IPS-18c (cell line): ENCODE measurements at regions not wholly inside any gene's neighbourhood (a gene's known extent, or its start where the extent isn't known, plus 50 kb on each side); places are given as distances from the start of the nearest gene placed in this dataset.

ENCODE experiments used
- H3K4me3 ChIP-seq: 2 replicates; pipeline ENCODE4 v1.7.0; 2013; ENCODE audit warnings: low read depth, mild to moderate bottlenecking, low read length, moderate library complexity; ENCODE audit not compliant: insufficient read depth
- H3K9me3 ChIP-seq: one replicate; pipeline ENCODE4 v1.6.1; 2013; ENCODE audit warnings: mild to moderate bottlenecking, low read length, moderate library complexity; ENCODE audit not compliant: control insufficient read depth, insufficient read depth

- no peak overlapping the region for H3K4me3 ChIP-seq
- no peaks in the 10 kb centered on the region for H3K9me3 ChIP-seq
These were observed 209.9 kb upstream of the ROPN1 start for GRCh38 chr3:124201786-124202185.

GRCh38 chr3:124202754-124203153, 210.8 kb upstream of the ROPN1 start:
- no peak overlapping the region for H3K4me3 ChIP-seq
- H3K9me3 ChIP-seq: no peaks in the 10 kb centered on the region

- H3K4me3 ChIP-seq: no peak overlapping the region
- no peaks in the 10 kb centered on the region for H3K9me3 ChIP-seq
These were observed 211.4 kb upstream of the ROPN1 start for GRCh38 chr3:124203292-124203691.

GRCh38 chr3:124206225-124207055, 214.5 kb upstream of the ROPN1 start:
- Histone ChIP-seq H3K9me3 (no peaks in the 10 kb centered on the region), H3K4me3 (no peak overlapping the region)

GRCh38 chr3:124207077-124207476, 215.2 kb upstream of the ROPN1 start:
- H3K4me3 ChIP-seq: no peak overlapping the region
- no peaks in the 10 kb centered on the region for H3K9me3 ChIP-seq

- no peaks in the 10 kb centered on the region for H3K9me3 ChIP-seq
- no peak overlapping the region for H3K4me3 ChIP-seq
These were observed 216.1 kb upstream of the ROPN1 start for GRCh38 chr3:124207873-124208485.

GRCh38 chr3:124209426-124209825, 217.5 kb upstream of the ROPN1 start:
- Histone ChIP-seq H3K9me3 (no peaks in the 10 kb centered on the region), H3K4me3 (no peak overlapping the region)

GRCh38 chr3:124210899-124211298, 219.0 kb upstream of the ROPN1 start:
- Histone ChIP-seq H3K9me3 (no peaks in the 10 kb centered on the region), H3K4me3 (no peak overlapping the region)

GRCh38 chr3:124213641-124214040, 221.7 kb upstream of the ROPN1 start:
- no peak overlapping the region for H3K4me3 ChIP-seq
- no peaks in the 10 kb centered on the region for H3K9me3 ChIP-seq

- Histone ChIP-seq H3K9me3 (no peaks in the 10 kb centered on the region), H3K4me3 (no peak overlapping the region)
These were observed 225.6 kb upstream of the ROPN1 start for GRCh38 chr3:124217542-124217941.

GRCh38 chr3:124221422-124221821, 229.5 kb upstream of the ROPN1 start:
- H3K4me3 ChIP-seq: no peak overlapping the region

GRCh38 chr3:124223853-124224252, 231.9 kb upstream of the ROPN1 start:
- no peak overlapping the region; the same call in 1 of the 2 replicates for H3K4me3 ChIP-seq
- H3K9me3 ChIP-seq: no peaks in the 10 kb centered on the region

More at GRCh38 chr3:124221422-124221821, 229.5 kb upstream of the ROPN1 start:
- H3K9me3 ChIP-seq: no peaks in the 10 kb centered on the region

GRCh38 chr3:124227150-124227630, 235.3 kb upstream of the ROPN1 start:
- H3K9me3 ChIP-seq: no peaks in the 10 kb centered on the region
- no peak overlapping the region for H3K4me3 ChIP-seq

- H3K4me3 ChIP-seq: no peak overlapping the region
- H3K9me3 ChIP-seq: no peaks in the 10 kb centered on the region
These were observed 237.5 kb upstream of the ROPN1 start for GRCh38 chr3:124229420-124229819.

GRCh38 chr3:124229836-124230235, 237.9 kb upstream of the ROPN1 start:
- Histone ChIP-seq H3K9me3 (no peaks in the 10 kb centered on the region), H3K4me3 (no peak overlapping the region)

- no peaks in the 10 kb centered on the region for H3K9me3 ChIP-seq
- H3K4me3 ChIP-seq: no peak overlapping the region
These were observed 238.5 kb upstream of the ROPN1 start for GRCh38 chr3:124230432-124230831.

GRCh38 chr3:124230998-124231397, 239.1 kb upstream of the ROPN1 start:
- H3K4me3 ChIP-seq: no peak overlapping the region; the same call in 1 of the 2 replicates
- H3K9me3 ChIP-seq: no peaks in the 10 kb centered on the region

GRCh38 chr3:124234852-124235252, 242.9 kb upstream of the ROPN1 start:
- Histone ChIP-seq H3K9me3 (no peaks in the 10 kb centered on the region), H3K4me3 (no peak overlapping the region)
